Gastroesophageal sphincter (tissue), 4 donors: ENCODE measurements at regions not wholly inside any gene's neighbourhood (a gene's known extent, or its start where the extent isn't known, plus 50 kb on each side); places are given as distances from the start of the nearest gene placed in this dataset.

Experiments
- ATAC-seq: fragments of 150-250 bp; one replicate; pipeline ENCODE4 v1.9.1; 2016; ENCODE audit warnings: mild to moderate bottlenecking, moderate library complexity
- H3K27ac ChIP-seq, 4 donors: fragments of 200-600 bp; sonication (generic) in 3 of 4; 1 replicate in 3 of 4; 2 replicates in 1 of 4; pipeline ENCODE4 v1.5.1; 2016 to 2019
- H3K27me3 ChIP-seq: fragments of 200-600 bp; sonication (generic); one replicate; pipeline ENCODE4 v1.5.1; 2019
- H3K36me3 ChIP-seq, 2 donors: fragments of 200-600 bp; sonication (generic); one replicate each; pipeline ENCODE4 v1.5.1; 2019; ENCODE audit warnings: control low read depth in 1 of 2
- H3K4me1 ChIP-seq, 3 donors: fragments of 200-600 bp; sonication (generic); 1 replicate in 2 of 3; 2 replicates in 1 of 3; pipeline ENCODE4 v1.5.1; 2016 to 2019; ENCODE audit warnings: control low read depth in 2 of 3
- H3K4me3 ChIP-seq, 2 donors: fragments of 200-600 bp; sonication (generic); one replicate each; pipeline ENCODE4 v1.5.1; 2019; ENCODE audit warnings: mild to moderate bottlenecking in 1 of 2, moderate library complexity in 1 of 2
- H3K9me3 ChIP-seq, 3 donors: fragments of 200-600 bp; sonication (generic); one replicate each; pipeline ENCODE4 v1.5.1; 2017 to 2019; ENCODE audit warnings: control low read depth in 2 of 3
- CTCF ChIP-seq, 4 experiments: fragments of 200-600 bp in 2 of 4; fragments of 450-650 bp in 2 of 4; sonication (generic) in 1 of 4; IDR thresholded peaks; one replicate each; pipeline ENCODE4 v1.5.1; 2017 to 2019; ENCODE audit warnings: antibody characterized with exemption in 4 of 4, mild to moderate bottlenecking in 2 of 4, moderate library complexity in 2 of 4
- EP300 ChIP-seq: sonication (generic); formaldehyde crosslinking; IDR thresholded peaks from one replicate; pipeline ENCODE4 v1.6.1; 2017; ENCODE audit warnings: antibody characterized with exemption, mild to moderate bottlenecking
- POLR2A ChIP-seq, 2 donors: fragments of 450-650 bp; IDR thresholded peaks; one replicate each; pipeline ENCODE4 v1.6.1; 2017; ENCODE audit warnings: antibody characterized with exemption in 2 of 2, mild to moderate bottlenecking in 2 of 2, moderate library complexity in 1 of 2
- POLR2AphosphoS5 ChIP-seq: sonication (generic); formaldehyde crosslinking; IDR thresholded peaks from one replicate; pipeline ENCODE4 v1.6.1; 2017; ENCODE audit warnings: antibody characterized with exemption
- WGBS, 2 donors: methylation state at CpG; one replicate each; pipeline ENCODE4 v1.1.5; 2018; ENCODE audit warnings: low coverage in 1 of 2; 5-methylcytosine and 5-hydroxymethylcytosine counted together

- Histone ChIP-seq H3K27me3 (no peaks in the 10 kb centered on the region), H3K4me1 (no peaks in the 10 kb centered on the region), H3K27ac (no peak overlapping the region), H3K36me3 (no peaks in the 10 kb centered on the region), H3K4me3 (no peak overlapping the region), H3K9me3 (no peaks in the 10 kb centered on the region)
- TF ChIP-seq CTCF (IDR thresholded peaks at IDR 0.05) (no peak), POLR2AphosphoS5 (no peak), EP300 (no peak), POLR2A (IDR thresholded peaks at IDR 0.05) (no peak)
- WGBS, 2 donors, result 90 to 95% methylated on average over 2 to 4 of the region's 6 CpGs
- ATAC-seq, result no peak
Observed at GRCh38 chr7:26608402-26608801, 256.0 kb downstream of the SKAP2 start.

- 29 to 97% methylated on average over 1 to 2 of the region's 2 CpGs for WGBS, 2 donors
- Histone ChIP-seq H3K36me3 (no peaks in the 10 kb centered on the region), H3K27ac (no peak overlapping the region), H3K27me3 (no peaks in the 10 kb centered on the region), H3K4me3 (no peak overlapping the region), H3K9me3 (no peaks in the 10 kb centered on the region), H3K4me1 (no peaks in the 10 kb centered on the region)
- no peak for ATAC-seq
- TF ChIP-seq CTCF (IDR thresholded peaks at IDR 0.05) (no peak), POLR2AphosphoS5 (no peak), POLR2A (IDR thresholded peaks at IDR 0.05) (no peak), EP300 (no peak)
Observed at GRCh38 chr7:26609082-26609481, 255.3 kb downstream of the SKAP2 start.

GRCh38 chr7:26609532-26609931 is 254.9 kb downstream of the SKAP2 start:
- no peak overlapping the region for H3K27ac ChIP-seq
- H3K9me3 ChIP-seq, result no peaks in the 10 kb centered on the region
- ATAC-seq, result no peak
- no peaks in the 10 kb centered on the region for H3K4me1 ChIP-seq
- no peak overlapping the region for H3K4me3 ChIP-seq
- TF ChIP-seq CTCF (IDR thresholded peaks at IDR 0.05) (no peak), POLR2AphosphoS5 (no peak), POLR2A (IDR thresholded peaks at IDR 0.05) (no peak), EP300 (no peak)
- no peaks in the 10 kb centered on the region for H3K36me3 ChIP-seq
- H3K27me3 ChIP-seq, result no peaks in the 10 kb centered on the region
- 81 to 83% methylated on average over 5 to 6 of the region's 6 CpGs for WGBS, 2 donors

GRCh38 chr7:26612742-26613141 is 251.6 kb downstream of the SKAP2 start:
- no peak for TF ChIP-seq EP300
- TF ChIP-seq POLR2A (IDR thresholded peaks at IDR 0.05), result no peak
- TF ChIP-seq POLR2AphosphoS5, result no peak
- TF ChIP-seq CTCF (IDR thresholded peaks at IDR 0.05), result no peak
- Histone ChIP-seq H3K27ac (no peak overlapping the region), H3K36me3 (no peaks in the 10 kb centered on the region), H3K4me1 (no peaks in the 10 kb centered on the region), H3K4me3 (no peak overlapping the region), H3K9me3 (no peaks in the 10 kb centered on the region), H3K27me3 (no peaks in the 10 kb centered on the region)
- 100% methylated on average over 4 of the region's 11 CpGs for WGBS, 2 donors
- no peak for ATAC-seq

GRCh38 chr7:26614503-26614902 is 249.9 kb downstream of the SKAP2 start:
- no peak overlapping the region for H3K27ac ChIP-seq
- H3K36me3 ChIP-seq, result no peaks in the 10 kb centered on the region
- TF ChIP-seq POLR2AphosphoS5 (no peak), CTCF (IDR thresholded peaks at IDR 0.05) (no peak), POLR2A (IDR thresholded peaks at IDR 0.05) (no peak), EP300 (no peak)
- no peak overlapping the region for H3K4me3 ChIP-seq
- no peaks in the 10 kb centered on the region for H3K4me1 ChIP-seq
- no peak for ATAC-seq
- WGBS, 2 donors, result 72 to 93% methylated on average over 3 to 11 of the region's 11 CpGs
- no peaks in the 10 kb centered on the region for H3K9me3 ChIP-seq
- H3K27me3 ChIP-seq, result no peaks in the 10 kb centered on the region
